WTC11 (cell line): ENCODE measurements at regions not wholly inside any gene's neighbourhood (a gene's known extent, or its start where the extent isn't known, plus 50 kb on each side); places are given as distances from the start of the nearest gene placed in this dataset.
"Not testable (repeated sequence)": the region's sequence is repeated elsewhere in the genome, so short reads cannot be mapped to it uniquely, and the experiment has no call there.

ENCODE experiments used
- ATAC-seq: fragments of 200-7000 bp; cut with Tn5 transposase; 2 replicates; pipeline ENCODE4 v1.10.0; 2021; ENCODE audit warnings: mild to moderate bottlenecking, moderate library complexity
- CTCF ChIA-PET: fragments of 300-600 bp; sonication (Branson Sonifier 250); formaldehyde crosslinking; loops from one replicate; lab custom pipeline; 2021; ENCODE audit warnings: antibody characterized with exemption; lab: Charles Lee
- POLR2A ChIA-PET: fragments of 350-600 bp; sonication (Branson Sonifier 250); formaldehyde crosslinking; loops from one replicate; lab custom pipeline; 2021; ENCODE audit warnings: antibody characterized with exemption; lab: Charles Lee
- DNase-seq: peaks from one replicate; pipeline ENCODE4 v3.0.0; 2021; ENCODE audit warnings: low spot score
- H3K27ac Mint-ChIP-seq: 2 replicates; pipeline ENCODE4 v1.8.0; 2021; ENCODE audit warnings: mixed read lengths
- H3K27me3 Mint-ChIP-seq: 2 replicates; pipeline ENCODE4 v1.8.0; 2021; ENCODE audit warnings: low read depth, mild to moderate bottlenecking, moderate library complexity, mixed read lengths
- H3K36me3 Mint-ChIP-seq: 2 replicates; pipeline ENCODE4 v1.8.0; 2021; ENCODE audit warnings: mixed read lengths
- H3K4me1 Mint-ChIP-seq: 2 replicates; pipeline ENCODE4 v1.8.0; 2022; ENCODE audit warnings: mixed read lengths
- H3K4me3 Mint-ChIP-seq: 2 replicates; pipeline ENCODE4 v1.8.0; 2021; ENCODE audit warnings: mild to moderate bottlenecking, moderate library complexity, mixed read lengths
- H3K9me3 Mint-ChIP-seq: 2 replicates; pipeline ENCODE4 v1.8.0; 2021; ENCODE audit warnings: mixed read lengths
- ETV6 ChIP-seq: sonication (generic); formaldehyde crosslinking; IDR thresholded peaks from 2 replicates; pipeline ENCODE4 v1.8.1; 2022; ENCODE audit warnings: mild to moderate bottlenecking, missing genetic modification reagents
- IRF2 ChIP-seq: sonication (generic); formaldehyde crosslinking; IDR thresholded peaks from 2 replicates; pipeline ENCODE4 v1.8.0; 2022; ENCODE audit warnings: low read depth, missing genetic modification reagents, borderline replicate concordance
- KAT7 ChIP-seq: sonication (generic); formaldehyde crosslinking; IDR thresholded peaks from 2 replicates; pipeline ENCODE4 v1.8.1; 2023; ENCODE audit warnings: missing genetic modification reagents, mild to moderate bottlenecking, borderline replicate concordance
- PRRX2 ChIP-seq: fragments of 250-450 bp; sonication (Bioruptor Pico); IDR thresholded peaks from 2 replicates; pipeline ENCODE4 v1.8.0; 2021; ENCODE audit warnings: mild to moderate bottlenecking
- ZNF121 ChIP-seq: sonication (generic); formaldehyde crosslinking; IDR thresholded peaks from 2 replicates; pipeline ENCODE4 v1.8.0; 2023; ENCODE audit warnings: missing genetic modification reagents
- ZNF138 ChIP-seq: sonication (generic); formaldehyde crosslinking; conservative IDR thresholded peaks from 2 replicates; pipeline ENCODE4 v1.8.1; 2022; ENCODE audit warnings: mild to moderate bottlenecking, moderate library complexity, missing genetic modification reagents
- TF ChIP-seq, protein P1 (sequence below): sonication (generic); formaldehyde crosslinking; IDR thresholded peaks from 2 replicates; pipeline ENCODE4 v1.8.0; 2023; ENCODE audit warnings: missing genetic modification reagents
- TF ChIP-seq, protein P2 (sequence below): fragments of 250-450 bp; sonication (Bioruptor Pico); IDR thresholded peaks from 2 replicates; pipeline ENCODE4 v1.9.0; 2021; ENCODE audit warnings: mild to moderate bottlenecking, borderline replicate concordance
- TF ChIP-seq, protein P3 (sequence below): sonication (generic); formaldehyde crosslinking; IDR thresholded peaks from 2 replicates; pipeline ENCODE4 v1.8.0; 2022; ENCODE audit warnings: mild to moderate bottlenecking, missing genetic modification reagents
- TF ChIP-seq, protein P4 (sequence below): sonication (generic); formaldehyde crosslinking; IDR thresholded peaks from 2 replicates; pipeline ENCODE4 v1.8.1; 2023; ENCODE audit warnings: mild to moderate bottlenecking, missing genetic modification reagents, borderline replicate concordance
- TF ChIP-seq, protein P5 (sequence below): fragments of 250-450 bp; sonication (Bioruptor Pico); IDR thresholded peaks from 2 replicates; pipeline ENCODE4 v1.8.0; 2021; ENCODE audit warnings: mild to moderate bottlenecking
- TF ChIP-seq, protein P6 (sequence below): sonication (generic); formaldehyde crosslinking; IDR thresholded peaks from 2 replicates; pipeline ENCODE4 v1.8.1; 2022; ENCODE audit warnings: low read depth, mild to moderate bottlenecking, moderate library complexity, missing genetic modification reagents, borderline replicate concordance

DNA sequence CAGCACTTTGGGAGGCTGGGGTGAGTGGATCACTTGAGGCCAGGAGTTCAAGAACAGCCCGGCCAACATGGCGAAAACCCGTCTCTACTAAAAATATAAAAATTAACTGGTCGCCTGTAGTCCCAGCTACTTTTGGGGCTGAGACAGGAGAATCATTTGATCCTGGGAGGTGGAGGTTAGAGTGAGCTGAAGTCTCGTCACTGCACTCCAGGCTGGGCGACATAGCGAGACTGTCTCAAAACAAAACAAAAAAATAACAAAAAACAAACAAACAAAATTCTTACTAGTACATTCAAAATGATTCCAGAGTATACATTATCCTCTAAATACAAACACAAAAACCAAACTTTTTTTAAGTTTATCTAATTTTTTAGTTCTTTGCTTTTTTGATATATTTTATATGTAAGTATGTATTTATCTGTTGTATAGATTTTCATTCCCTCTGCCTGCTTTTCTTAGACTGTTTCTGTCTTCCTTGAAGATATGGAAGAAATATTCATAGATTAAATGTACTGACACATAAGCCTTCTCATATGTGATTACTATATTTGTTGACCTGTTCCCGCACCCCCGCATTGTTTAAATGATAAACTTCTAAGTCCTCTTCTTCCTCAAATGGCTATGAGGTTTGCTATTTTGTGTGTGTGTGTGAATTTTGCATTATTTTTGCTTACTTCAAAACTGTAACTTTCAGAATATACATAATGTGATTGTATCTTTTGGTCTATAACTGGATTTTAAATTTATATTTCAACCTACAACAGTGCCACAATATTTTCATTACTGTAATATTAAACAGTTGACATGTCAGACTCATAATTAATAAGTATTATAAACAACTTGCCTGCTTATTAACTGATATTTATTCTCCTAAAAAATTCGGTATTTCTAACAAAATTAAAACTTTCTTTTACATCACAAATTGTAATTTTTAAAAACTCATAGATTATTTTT, 1674.1 kb upstream of the B3GALT2 start:
- Mint-ChIP-seq H3K9me3 (peaks cover 4% of the 10 kb centered on the region), H3K4me1 (no peaks in the 10 kb centered on the region), H3K36me3 (no peaks in the 10 kb centered on the region), H3K27me3 (no peaks in the 10 kb centered on the region), H3K4me3 (no peak overlapping the region), H3K27ac (no peak overlapping the region)
- no peak for ATAC-seq
- ChIA-PET CTCF (no interaction called here), POLR2A (no interaction called here)
- no peak for DNase-seq
- TF ChIP-seq PRRX2 (CRISPR knock-in tag) = no peak

DNA sequence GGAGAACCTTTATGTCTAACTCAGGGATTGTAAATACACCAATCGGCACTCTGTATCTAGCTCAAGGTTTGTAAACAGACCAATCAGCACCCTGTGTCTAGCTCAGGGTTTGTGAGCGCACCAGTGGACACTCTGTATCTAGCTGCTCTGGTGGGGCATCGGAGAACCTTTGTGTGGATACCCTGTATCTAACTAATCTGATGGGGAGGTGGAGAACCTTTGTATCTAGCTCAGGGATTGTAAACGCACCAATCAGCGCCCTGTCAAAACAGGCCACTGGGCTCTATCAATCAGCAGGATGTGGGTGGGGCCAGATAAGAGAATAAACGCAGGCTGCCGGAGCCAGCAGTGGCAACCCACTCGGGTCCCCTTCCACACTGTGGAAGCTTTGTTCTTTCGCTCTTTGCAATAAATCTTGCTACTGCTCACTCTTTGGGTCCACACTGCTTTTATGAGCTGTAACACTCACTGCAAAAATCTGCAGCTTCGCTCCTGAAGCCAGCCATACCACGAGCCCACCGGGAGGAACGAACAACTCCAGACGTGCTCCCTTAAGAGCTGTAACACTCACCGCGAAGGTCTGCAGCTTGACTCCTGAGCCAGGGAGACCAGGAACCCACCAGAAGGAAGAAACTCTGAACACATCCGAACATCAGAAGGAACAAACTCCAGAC, 1673.2 kb upstream of the B3GALT2 start:
- H3K27ac Mint-ChIP-seq, H3K4me1 Mint-ChIP-seq, H3K27me3 Mint-ChIP-seq, DNase-seq, POLR2A ChIA-PET, CTCF ChIA-PET, H3K4me3 Mint-ChIP-seq, ATAC-seq, H3K9me3 Mint-ChIP-seq, H3K36me3 Mint-ChIP-seq: not testable (repeated sequence)

DNA sequence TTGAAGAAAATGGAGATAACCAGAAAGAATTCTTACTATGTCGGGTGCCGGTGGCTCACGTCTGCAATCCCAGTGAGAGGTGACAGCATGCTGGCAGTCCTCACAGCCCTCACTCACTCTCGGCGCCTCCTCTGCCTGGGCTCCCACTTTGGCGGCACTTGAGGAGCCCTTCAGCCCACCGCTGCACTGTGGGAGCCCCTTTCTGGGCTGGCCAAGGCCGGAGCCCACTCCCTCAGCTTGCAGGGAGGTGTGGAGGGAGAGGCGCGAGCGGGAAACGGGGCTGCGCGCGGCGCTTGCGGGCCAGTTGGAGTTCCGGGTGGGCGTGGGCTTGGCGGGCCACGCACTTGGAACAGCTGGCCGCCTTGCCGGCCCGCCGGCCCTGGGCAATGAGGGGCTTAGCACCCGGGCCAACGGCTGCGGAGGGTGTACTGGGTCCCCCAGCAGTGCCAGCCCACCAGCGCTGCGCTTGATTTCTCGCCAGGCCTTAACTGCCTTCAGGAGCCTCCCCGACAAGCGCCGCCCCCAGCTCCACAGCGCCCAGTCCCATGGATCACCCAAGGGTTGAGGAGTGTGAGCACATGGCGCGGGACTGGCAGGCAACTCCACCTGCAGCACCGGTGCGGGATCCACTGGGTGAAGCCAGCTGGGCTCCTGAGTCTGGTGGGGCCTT, 1672.5 kb upstream of the B3GALT2 start:
- H3K27me3 Mint-ChIP-seq, H3K36me3 Mint-ChIP-seq, DNase-seq, H3K27ac Mint-ChIP-seq, CTCF ChIA-PET, H3K4me1 Mint-ChIP-seq, POLR2A ChIA-PET, ATAC-seq, H3K4me3 Mint-ChIP-seq, H3K9me3 Mint-ChIP-seq: not testable (repeated sequence)

DNA sequence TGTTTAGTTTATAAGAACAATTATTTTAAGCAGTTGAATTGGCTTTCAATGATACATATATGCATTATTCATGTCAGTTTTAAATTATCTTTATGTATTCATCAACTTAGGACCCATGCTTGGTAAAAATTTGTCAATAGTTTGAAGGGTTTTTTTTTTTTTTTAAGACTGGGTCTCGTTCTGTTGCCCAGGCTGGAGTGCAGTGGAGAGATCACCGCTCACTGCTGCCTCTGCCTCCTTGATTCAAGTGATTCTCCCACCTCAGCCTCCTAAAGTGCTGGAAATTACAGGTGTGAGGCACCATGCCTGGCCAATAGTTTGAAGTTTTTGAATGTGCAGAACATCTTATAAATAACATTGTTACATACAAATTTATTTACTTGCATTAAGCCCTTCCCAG, 1671.0 kb upstream of the B3GALT2 start:
- POLR2A ChIA-PET = no interaction called here
- TF ChIP-seq KAT7 (no peak), IRF2 (CRISPR knock-in tag) (no peak), ETV6 (CRISPR knock-in tag) (no peak), ZNF138 (CRISPR knock-in tag) (no peak), ZNF121 (CRISPR knock-in tag) (no peak)
- TF ChIP-seq, protein P1, sequence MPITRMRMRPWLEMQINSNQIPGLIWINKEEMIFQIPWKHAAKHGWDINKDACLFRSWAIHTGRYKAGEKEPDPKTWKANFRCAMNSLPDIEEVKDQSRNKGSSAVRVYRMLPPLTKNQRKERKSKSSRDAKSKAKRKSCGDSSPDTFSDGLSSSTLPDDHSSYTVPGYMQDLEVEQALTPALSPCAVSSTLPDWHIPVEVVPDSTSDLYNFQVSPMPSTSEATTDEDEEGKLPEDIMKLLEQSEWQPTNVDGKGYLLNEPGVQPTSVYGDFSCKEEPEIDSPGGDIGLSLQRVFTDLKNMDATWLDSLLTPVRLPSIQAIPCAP (CRISPR knock-in tag) = no peak
- TF ChIP-seq, protein P2, sequence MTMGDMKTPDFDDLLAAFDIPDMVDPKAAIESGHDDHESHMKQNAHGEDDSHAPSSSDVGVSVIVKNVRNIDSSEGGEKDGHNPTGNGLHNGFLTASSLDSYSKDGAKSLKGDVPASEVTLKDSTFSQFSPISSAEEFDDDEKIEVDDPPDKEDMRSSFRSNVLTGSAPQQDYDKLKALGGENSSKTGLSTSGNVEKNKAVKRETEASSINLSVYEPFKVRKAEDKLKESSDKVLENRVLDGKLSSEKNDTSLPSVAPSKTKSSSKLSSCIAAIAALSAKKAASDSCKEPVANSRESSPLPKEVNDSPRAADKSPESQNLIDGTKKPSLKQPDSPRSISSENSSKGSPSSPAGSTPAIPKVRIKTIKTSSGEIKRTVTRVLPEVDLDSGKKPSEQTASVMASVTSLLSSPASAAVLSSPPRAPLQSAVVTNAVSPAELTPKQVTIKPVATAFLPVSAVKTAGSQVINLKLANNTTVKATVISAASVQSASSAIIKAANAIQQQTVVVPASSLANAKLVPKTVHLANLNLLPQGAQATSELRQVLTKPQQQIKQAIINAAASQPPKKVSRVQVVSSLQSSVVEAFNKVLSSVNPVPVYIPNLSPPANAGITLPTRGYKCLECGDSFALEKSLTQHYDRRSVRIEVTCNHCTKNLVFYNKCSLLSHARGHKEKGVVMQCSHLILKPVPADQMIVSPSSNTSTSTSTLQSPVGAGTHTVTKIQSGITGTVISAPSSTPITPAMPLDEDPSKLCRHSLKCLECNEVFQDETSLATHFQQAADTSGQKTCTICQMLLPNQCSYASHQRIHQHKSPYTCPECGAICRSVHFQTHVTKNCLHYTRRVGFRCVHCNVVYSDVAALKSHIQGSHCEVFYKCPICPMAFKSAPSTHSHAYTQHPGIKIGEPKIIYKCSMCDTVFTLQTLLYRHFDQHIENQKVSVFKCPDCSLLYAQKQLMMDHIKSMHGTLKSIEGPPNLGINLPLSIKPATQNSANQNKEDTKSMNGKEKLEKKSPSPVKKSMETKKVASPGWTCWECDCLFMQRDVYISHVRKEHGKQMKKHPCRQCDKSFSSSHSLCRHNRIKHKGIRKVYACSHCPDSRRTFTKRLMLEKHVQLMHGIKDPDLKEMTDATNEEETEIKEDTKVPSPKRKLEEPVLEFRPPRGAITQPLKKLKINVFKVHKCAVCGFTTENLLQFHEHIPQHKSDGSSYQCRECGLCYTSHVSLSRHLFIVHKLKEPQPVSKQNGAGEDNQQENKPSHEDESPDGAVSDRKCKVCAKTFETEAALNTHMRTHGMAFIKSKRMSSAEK (CRISPR knock-in tag) = no peak
- TF ChIP-seq, protein P3, sequence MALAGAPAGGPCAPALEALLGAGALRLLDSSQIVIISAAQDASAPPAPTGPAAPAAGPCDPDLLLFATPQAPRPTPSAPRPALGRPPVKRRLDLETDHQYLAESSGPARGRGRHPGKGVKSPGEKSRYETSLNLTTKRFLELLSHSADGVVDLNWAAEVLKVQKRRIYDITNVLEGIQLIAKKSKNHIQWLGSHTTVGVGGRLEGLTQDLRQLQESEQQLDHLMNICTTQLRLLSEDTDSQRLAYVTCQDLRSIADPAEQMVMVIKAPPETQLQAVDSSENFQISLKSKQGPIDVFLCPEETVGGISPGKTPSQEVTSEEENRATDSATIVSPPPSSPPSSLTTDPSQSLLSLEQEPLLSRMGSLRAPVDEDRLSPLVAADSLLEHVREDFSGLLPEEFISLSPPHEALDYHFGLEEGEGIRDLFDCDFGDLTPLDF (CRISPR knock-in tag) = no peak
- TF ChIP-seq, protein P4, sequence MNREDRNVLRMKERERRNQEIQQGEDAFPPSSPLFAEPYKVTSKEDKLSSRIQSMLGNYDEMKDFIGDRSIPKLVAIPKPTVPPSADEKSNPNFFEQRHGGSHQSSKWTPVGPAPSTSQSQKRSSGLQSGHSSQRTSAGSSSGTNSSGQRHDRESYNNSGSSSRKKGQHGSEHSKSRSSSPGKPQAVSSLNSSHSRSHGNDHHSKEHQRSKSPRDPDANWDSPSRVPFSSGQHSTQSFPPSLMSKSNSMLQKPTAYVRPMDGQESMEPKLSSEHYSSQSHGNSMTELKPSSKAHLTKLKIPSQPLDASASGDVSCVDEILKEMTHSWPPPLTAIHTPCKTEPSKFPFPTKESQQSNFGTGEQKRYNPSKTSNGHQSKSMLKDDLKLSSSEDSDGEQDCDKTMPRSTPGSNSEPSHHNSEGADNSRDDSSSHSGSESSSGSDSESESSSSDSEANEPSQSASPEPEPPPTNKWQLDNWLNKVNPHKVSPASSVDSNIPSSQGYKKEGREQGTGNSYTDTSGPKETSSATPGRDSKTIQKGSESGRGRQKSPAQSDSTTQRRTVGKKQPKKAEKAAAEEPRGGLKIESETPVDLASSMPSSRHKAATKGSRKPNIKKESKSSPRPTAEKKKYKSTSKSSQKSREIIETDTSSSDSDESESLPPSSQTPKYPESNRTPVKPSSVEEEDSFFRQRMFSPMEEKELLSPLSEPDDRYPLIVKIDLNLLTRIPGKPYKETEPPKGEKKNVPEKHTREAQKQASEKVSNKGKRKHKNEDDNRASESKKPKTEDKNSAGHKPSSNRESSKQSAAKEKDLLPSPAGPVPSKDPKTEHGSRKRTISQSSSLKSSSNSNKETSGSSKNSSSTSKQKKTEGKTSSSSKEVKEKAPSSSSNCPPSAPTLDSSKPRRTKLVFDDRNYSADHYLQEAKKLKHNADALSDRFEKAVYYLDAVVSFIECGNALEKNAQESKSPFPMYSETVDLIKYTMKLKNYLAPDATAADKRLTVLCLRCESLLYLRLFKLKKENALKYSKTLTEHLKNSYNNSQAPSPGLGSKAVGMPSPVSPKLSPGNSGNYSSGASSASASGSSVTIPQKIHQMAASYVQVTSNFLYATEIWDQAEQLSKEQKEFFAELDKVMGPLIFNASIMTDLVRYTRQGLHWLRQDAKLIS (CRISPR knock-in tag) = no peak
- TF ChIP-seq, protein P5, sequence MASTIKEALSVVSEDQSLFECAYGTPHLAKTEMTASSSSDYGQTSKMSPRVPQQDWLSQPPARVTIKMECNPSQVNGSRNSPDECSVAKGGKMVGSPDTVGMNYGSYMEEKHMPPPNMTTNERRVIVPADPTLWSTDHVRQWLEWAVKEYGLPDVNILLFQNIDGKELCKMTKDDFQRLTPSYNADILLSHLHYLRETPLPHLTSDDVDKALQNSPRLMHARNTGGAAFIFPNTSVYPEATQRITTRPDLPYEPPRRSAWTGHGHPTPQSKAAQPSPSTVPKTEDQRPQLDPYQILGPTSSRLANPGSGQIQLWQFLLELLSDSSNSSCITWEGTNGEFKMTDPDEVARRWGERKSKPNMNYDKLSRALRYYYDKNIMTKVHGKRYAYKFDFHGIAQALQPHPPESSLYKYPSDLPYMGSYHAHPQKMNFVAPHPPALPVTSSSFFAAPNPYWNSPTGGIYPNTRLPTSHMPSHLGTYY (CRISPR knock-in tag) = no peak
- TF ChIP-seq, protein P6, sequence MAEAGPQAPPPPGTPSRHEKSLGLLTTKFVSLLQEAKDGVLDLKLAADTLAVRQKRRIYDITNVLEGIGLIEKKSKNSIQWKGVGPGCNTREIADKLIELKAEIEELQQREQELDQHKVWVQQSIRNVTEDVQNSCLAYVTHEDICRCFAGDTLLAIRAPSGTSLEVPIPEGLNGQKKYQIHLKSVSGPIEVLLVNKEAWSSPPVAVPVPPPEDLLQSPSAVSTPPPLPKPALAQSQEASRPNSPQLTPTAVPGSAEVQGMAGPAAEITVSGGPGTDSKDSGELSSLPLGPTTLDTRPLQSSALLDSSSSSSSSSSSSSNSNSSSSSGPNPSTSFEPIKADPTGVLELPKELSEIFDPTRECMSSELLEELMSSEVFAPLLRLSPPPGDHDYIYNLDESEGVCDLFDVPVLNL (CRISPR knock-in tag) = no peak
- H3K27ac Mint-ChIP-seq = no peak overlapping the region

More for the DNA sequence above, 1671.0 kb upstream of the B3GALT2 start:
- Mint-ChIP-seq H3K9me3 (peaks cover 4% of the 10 kb centered on the region), H3K36me3 (no peaks in the 10 kb centered on the region), H3K27me3 (no peaks in the 10 kb centered on the region), H3K4me1 (no peaks in the 10 kb centered on the region), H3K4me3 (no peak overlapping the region)
- CTCF ChIA-PET = no interaction called here
- ATAC-seq (no peak), DNase-seq (no peak)
